ENCODE measurements at regions not wholly inside any gene's neighbourhood (a gene's known extent, or its start where the extent isn't known, plus 50 kb on each side); places are given as distances from the start of the nearest gene placed in this dataset.

GRCh38 chr4:148834804-148835631 lies 392.8 kb upstream of the NR3C2 start:
- Histone ChIP-seq H3K27ac (no peak overlapping the region), H3K4me1 (no peaks in the 10 kb centered on the region), H3K4me3 (no peak overlapping the region), H3K9me3 (no peaks in the 10 kb centered on the region), H3K27me3 (no peaks in the 10 kb centered on the region), H3K36me3 (no peaks in the 10 kb centered on the region)
- DNase-seq: no peak
- WGBS, 2 donors: 49 to 68% methylated on average over 6 of the region's 6 CpGs
- intact Hi-C loops (cut with DNase I): no loop called here
- TF ChIP-seq CTCF (IDR thresholded peaks at IDR 0.05) (no peak), POLR2A (IDR thresholded peaks at IDR 0.05) (no peak)

GRCh38 chr4:148831945-148832344 lies 389.7 kb upstream of the NR3C2 start:
- no peak overlapping the region for H3K4me3 ChIP-seq
- no peaks in the 10 kb centered on the region for H3K36me3 ChIP-seq
- no peak overlapping the region for H3K27ac ChIP-seq
- H3K9me3 ChIP-seq: no peaks in the 10 kb centered on the region
- intact Hi-C loops (cut with DNase I): no loop called here
- no peak for TF ChIP-seq CTCF (IDR thresholded peaks at IDR 0.05)
- no peak for TF ChIP-seq POLR2A (IDR thresholded peaks at IDR 0.05)
- H3K27me3 ChIP-seq: no peaks in the 10 kb centered on the region
- no peaks in the 10 kb centered on the region for H3K4me1 ChIP-seq
- DNase-seq: no peak

DNA sequence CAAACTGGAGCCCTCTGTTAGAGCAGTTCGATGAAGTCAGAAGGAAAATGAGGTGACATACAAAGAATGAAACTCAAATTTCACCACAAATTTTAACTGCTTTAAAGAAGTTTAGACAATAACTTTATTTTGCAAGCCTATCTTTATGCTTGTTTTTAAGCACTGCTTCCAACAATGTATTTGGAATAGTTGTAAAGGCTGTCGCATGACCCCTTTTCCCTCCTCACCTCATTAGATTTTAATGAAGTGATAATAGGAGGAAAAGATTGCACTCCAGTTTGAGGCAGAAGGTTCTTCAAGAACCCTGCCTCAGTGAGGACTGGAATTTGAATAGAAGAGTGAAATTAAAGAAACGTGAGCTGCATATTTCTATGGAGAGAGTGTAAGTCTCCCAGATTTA lies 386.1 kb upstream of the NR3C2 start:
- H3K36me3 ChIP-seq: no peaks in the 10 kb centered on the region
- intact Hi-C loops (cut with DNase I): no loop called here

GRCh38 chr4:148827781-148828180 lies 385.6 kb upstream of the NR3C2 start:
- Histone ChIP-seq H3K27ac (no peak overlapping the region), H3K4me1 (no peaks in the 10 kb centered on the region), H3K27me3 (no peaks in the 10 kb centered on the region), H3K36me3 (no peaks in the 10 kb centered on the region), H3K4me3 (no peak overlapping the region), H3K9me3 (no peaks in the 10 kb centered on the region)
- WGBS, 2 donors: 51 to 60% methylated on average over 2 of the region's 2 CpGs
- TF ChIP-seq POLR2A (IDR thresholded peaks at IDR 0.05) (no peak), CTCF (IDR thresholded peaks at IDR 0.05) (no peak)
- intact Hi-C loops (cut with DNase I): no loop called here
- no peak for DNase-seq

More for the DNA sequence above, 386.1 kb upstream of the NR3C2 start:
- TF ChIP-seq POLR2A (IDR thresholded peaks at IDR 0.05) (no peak), CTCF (IDR thresholded peaks at IDR 0.05) (no peak)
- Histone ChIP-seq H3K27ac (no peak overlapping the region), H3K9me3 (no peaks in the 10 kb centered on the region), H3K4me1 (no peaks in the 10 kb centered on the region), H3K4me3 (no peak overlapping the region), H3K27me3 (no peaks in the 10 kb centered on the region)
- WGBS, 2 donors: 52 to 56% methylated on average over 3 of the region's 3 CpGs
- DNase-seq: no peak

DNA sequence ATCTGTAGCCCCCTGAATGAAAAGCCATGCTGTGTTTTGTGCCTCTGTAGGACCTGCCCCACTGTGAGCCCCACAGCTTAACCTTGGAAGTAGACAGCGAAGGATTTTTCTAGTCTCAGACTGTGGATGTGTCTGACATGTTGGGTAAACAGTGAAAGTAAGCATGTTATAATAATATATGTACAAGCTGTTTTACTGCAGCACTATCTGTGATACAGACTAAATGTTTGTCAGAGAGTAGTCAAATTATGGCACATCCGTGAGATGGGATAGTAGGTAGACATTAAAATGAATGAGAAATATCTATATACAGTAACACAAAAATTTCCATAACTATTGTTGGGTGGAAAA lies 381.2 kb upstream of the NR3C2 start:
- Histone ChIP-seq H3K4me1 (no peaks in the 10 kb centered on the region), H3K27ac (no peak overlapping the region), H3K36me3 (no peaks in the 10 kb centered on the region), H3K9me3 (no peaks in the 10 kb centered on the region), H3K4me3 (no peak overlapping the region), H3K27me3 (no peaks in the 10 kb centered on the region)
- intact Hi-C loops (cut with DNase I): no loop called here
- 82 to 85% methylated on average over 2 of the region's 2 CpGs for WGBS, 2 donors
- no peak for DNase-seq
- no peak for TF ChIP-seq CTCF (IDR thresholded peaks at IDR 0.05)
- no peak for TF ChIP-seq POLR2A (IDR thresholded peaks at IDR 0.05)

Data from esophagus squamous epithelium (tissue), 5 donors.